IPS-NIHi7 (cell line): ENCODE measurements at regions not wholly inside any gene's neighbourhood (a gene's known extent, or its start where the extent isn't known, plus 50 kb on each side); places are given as distances from the start of the nearest gene placed in this dataset.
"Not testable (repeated sequence)": the region's sequence is repeated elsewhere in the genome, so short reads cannot be mapped to it uniquely, and the experiment has no call there.

Experiments used
- DNase-seq: peaks from one replicate; pipeline ENCODE4 v3.0.0; 2012; ENCODE audit warnings: mixed read lengths; ENCODE audit errors: extremely low spot score

GRCh38 chr1:64318428-64318827 lies 115.0 kb downstream of the UBE2U start:
- DNase-seq = no peak

- no peak for DNase-seq
Observed at GRCh38 chr1:64320007-64320406, 116.6 kb downstream of the UBE2U start.

DNA sequence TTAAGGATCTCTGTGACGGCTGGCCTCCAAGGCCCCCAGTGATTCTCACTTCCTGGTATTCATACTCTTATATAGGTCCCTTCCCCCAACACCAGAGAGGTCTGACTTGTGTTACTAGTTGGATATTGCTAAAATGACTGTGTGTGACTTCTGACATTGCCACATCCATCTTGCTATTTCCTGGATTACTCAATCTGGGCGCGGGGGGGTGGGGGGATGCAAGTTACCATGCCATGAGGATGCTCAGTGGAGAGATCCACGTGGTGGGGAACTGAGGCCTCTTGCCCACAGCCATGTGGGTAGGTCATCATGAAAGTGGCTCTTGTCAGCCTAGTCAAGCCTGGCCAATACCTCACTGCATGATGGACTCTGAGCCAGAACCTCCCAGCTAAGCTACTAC lies 117.0 kb downstream of the UBE2U start:
- DNase-seq = no peak

GRCh38 chr1:64320922-64321614 lies 117.6 kb downstream of the UBE2U start:
- no peak for DNase-seq

- DNase-seq = no peak
Observed at GRCh38 chr1:64323054-64323453, 119.6 kb downstream of the UBE2U start.

- no peak for DNase-seq
Observed at GRCh38 chr1:64323882-64324281, 120.5 kb downstream of the UBE2U start.

- DNase-seq = no peak
Observed at GRCh38 chr1:64325856-64326255, 122.4 kb downstream of the UBE2U start.

DNA sequence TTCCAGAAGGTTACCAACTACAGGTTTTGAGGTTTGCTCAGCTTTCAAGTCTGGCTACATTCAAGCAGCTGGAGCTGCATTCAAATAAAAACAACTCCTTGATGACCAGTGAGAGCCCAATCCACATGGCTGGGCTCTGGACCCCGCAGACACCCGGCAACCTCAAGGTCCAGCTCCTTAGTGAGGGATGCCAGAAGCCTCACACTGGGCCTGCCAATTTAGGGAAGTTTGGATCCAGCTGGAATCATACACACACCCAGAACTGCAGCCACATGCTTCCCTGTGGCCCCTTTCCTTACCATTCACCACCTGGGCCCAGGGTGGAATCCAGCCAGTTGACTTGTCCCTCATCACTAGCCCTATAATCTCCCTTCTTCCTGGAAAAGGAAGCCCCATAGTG lies 123.7 kb downstream of the UBE2U start:
- DNase-seq = no peak

DNA sequence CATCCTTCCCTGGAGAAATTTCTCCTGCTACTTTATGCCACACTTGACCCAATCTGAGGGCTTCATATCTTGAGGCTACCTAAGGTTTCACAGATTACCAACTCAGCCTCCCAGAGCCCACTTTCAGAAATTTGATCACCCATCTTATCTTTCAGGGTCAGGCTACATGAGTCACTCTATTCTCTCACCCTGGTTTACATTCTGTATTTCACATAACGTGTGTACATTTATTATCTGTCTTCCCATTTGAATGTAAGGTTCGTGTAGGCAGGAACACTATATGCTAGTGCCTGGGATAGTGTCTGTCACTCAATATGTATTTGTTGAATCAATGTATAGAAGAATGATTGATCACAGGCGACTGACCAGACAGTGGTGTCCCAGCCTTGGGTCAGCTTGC lies 124.8 kb downstream of the UBE2U start:
- no peak for DNase-seq

GRCh38 chr1:64330839-64331238 lies 127.4 kb downstream of the UBE2U start:
- DNase-seq = no peak

- DNase-seq = no peak
Observed at GRCh38 chr1:64335636-64336035, 132.2 kb downstream of the UBE2U start.

DNA sequence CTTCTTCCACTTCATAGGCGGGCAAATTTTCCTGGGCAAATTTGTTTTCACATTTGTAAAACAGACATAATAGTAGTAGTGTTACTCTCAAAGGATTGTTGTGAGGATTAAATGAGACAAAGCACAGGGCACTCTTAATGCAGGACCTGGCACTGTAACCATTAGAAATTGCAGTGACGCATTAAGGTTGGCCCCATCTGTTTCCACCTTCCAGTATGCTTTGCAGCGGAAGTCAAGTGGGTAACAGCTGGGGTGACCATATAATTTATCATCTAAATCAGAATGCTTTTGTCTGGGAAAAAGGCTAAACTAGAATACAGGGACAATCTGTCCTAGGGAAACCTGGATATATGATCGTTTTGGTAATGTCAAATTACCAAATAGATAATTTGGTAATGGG lies 132.5 kb upstream of the CACHD1 start:
- no peak for DNase-seq

- no peak for DNase-seq
Observed at GRCh38 chr1:64337926-64338325, 132.0 kb upstream of the CACHD1 start.

- no peak for DNase-seq
Observed at GRCh38 chr1:64340361-64340760, 129.6 kb upstream of the CACHD1 start.

GRCh38 chr1:64343105-64343822 lies 126.7 kb upstream of the CACHD1 start:
- no peak for DNase-seq

GRCh38 chr1:64343823-64344190 lies 126.1 kb upstream of the CACHD1 start:
- DNase-seq = no peak

DNA sequence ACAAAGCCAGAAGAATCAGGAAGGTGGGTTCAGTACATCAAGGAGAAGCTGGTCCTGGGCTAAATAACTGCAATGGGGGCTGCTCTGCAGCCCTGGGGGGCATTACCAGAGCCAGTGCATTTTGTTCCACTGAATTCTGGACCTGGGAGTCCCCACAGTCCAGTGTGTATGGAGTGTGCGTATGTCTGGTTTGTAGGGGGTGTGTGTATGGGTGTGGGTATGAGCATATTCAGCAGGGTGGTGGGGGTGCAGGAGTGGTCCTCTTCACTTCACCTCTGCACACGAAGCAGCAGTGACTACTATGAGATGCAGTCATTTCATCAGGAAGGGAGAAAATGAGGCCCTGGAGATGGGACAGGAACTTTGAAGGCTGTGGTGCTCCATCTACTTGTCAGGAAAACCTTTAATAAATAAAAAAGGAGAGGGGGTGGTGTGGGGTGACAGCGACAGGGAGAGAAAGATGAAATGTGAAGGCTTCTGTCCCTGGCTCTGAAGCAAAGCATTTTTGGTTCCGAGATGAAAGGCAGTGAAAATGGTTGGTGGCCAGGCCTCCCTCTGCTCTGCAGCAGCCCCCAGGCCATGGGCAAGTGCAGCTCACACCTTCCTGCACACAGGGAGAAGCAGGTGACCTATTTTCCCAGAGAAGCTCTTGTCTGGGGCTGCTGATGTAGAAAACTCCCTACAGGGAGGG lies 121.5 kb upstream of the CACHD1 start:
- no peak for DNase-seq

DNA sequence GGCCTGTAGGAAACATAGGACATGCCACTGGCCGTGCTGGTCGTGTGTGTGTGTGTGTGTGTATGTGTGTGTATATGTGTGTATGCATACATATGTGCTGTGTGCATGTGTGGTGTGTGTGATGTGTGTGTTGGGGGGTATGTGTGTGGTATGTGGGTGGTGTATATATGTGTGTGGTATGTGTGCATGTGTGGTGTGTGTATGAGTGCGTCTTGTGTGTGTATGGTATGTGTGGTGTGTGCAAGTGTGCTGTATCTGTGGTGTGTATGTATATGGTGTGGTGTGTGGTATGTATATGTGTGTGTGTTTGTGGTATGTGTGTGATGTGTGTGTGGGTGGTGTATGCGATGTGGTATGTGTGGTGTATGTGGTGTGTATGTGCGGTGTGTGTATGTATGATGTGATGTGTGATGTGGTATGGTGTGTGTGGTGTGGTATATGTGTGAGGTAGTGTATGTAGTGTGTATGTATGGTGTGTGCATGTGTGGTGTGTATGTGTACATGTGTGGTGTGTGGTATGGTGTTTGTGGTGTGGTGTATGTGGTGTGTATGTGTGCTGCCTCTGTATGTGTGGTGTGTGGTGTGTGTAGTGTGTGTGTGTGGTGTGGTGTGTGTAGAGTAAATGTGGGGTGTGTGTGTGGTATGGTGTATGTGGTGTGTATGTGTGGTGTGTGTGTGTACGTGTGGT lies 120.8 kb upstream of the CACHD1 start:
- no peak for DNase-seq

- not testable (repeated sequence) for DNase-seq
Observed at GRCh38 chr1:64355534-64355933, 114.4 kb upstream of the CACHD1 start.

- peak; percentile 59 for DNase-seq
Observed at GRCh38 chr1:64356636-64357256, 113.2 kb upstream of the CACHD1 start.

DNA sequence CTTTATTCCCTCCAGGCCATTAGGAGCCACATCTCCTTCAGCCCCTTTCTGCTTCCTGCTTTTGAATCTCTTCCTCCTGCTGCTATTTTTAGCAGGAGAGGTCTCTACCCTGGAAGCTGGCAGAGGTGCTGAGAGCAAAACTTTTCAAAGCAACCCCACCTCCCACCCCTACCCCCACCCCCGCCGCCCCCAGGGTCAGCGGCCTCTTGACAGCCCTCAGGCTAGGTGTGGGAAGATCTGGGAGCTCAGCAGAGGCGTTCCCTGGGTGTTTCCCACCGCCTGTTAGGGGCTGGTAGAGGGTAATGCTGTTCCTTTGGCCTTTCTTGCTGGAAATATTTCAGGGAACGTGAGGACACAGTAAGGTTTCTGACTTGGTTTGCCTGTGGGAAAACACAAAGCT lies 112.5 kb upstream of the CACHD1 start:
- peak; percentile 79 for DNase-seq

GRCh38 chr1:64358692-64359091 lies 111.2 kb upstream of the CACHD1 start:
- no peak for DNase-seq
